ENCODE measurements at regions not wholly inside any gene's neighbourhood (a gene's known extent, or its start where the extent isn't known, plus 50 kb on each side); places are given as distances from the start of the nearest gene placed in this dataset.

- TF ChIP-seq CTCF (IDR thresholded peaks at IDR 0.05; ENCODE audit: low read depth, low read length, poor library complexity, severe bottlenecking) (no peak), EZH2phosphoT487 (IDR thresholded peaks at IDR 0.05; ENCODE audit: borderline replicate concordance, low read length) (no peak)
These were observed 272.1 kb downstream of the BRD1 start for GRCh38 chr22:49555526-49555925.
